Endothelial cell of umbilical vein (primary cell): ENCODE measurements at regions not wholly inside any gene's neighbourhood (a gene's known extent, or its start where the extent isn't known, plus 50 kb on each side); places are given as distances from the start of the nearest gene placed in this dataset.

Experiments used
- BruUV-seq: library from RNA; stranded (reverse); fragments of 400-500 nt; replicated peaks from 2 replicates; lab custom pipeline; 2021; lab: Mats Ljungman, UMichigan
- CTCF ChIA-PET: fragments of 300-600, 350-600 bp; sonication (Branson Sonifier 250); formaldehyde crosslinking; loops from one replicate; lab custom pipeline; 2021; ENCODE audit warnings: antibody characterized with exemption, inconsistent platforms; lab: Charles Lee
- POLR2A ChIA-PET: fragments of 300-600, 350-600 bp; sonication (Branson Sonifier 250); formaldehyde crosslinking; loops from one replicate; lab custom pipeline; 2021; ENCODE audit warnings: antibody characterized with exemption, inconsistent platforms; lab: Charles Lee
- DNase-seq: peaks from one replicate; pipeline ENCODE4 v3.0.0-alpha.2; 2011; ENCODE audit warnings: low read depth, low spot score
- FAIRE-seq: peaks from 2 replicates; lab custom pipeline; 2011; peaks lifted over from hg19 to GRCh38; lab: Jason Lieb, UNC
- H2AFZ ChIP-seq: 2 replicates; pipeline ENCODE4 v1.6.0; 2012; ENCODE audit warnings: low read depth, low read length, control low read depth, inconsistent platforms
- H3K27ac ChIP-seq: 2 replicates; pipeline ENCODE4 v1.5.1; 2011; ENCODE audit warnings: low read depth, mild to moderate bottlenecking, control low read depth, low read length, moderate library complexity; ENCODE audit not compliant: insufficient read depth
- H3K27me3 ChIP-seq, 2 experiments: 2 replicates each; pipeline versions ENCODE4 v1.6.0 to v1.6.1; 2011; ENCODE audit warnings: low read length in 2 of 2, mixed read lengths in 1 of 2; ENCODE audit not compliant: control insufficient read depth in 2 of 2, insufficient read depth in 2 of 2
- H3K36me3 ChIP-seq, 2 experiments: 2 replicates in 1 of 2; 3 replicates in 1 of 2; pipeline ENCODE4 v1.5.1; 2011; ENCODE audit warnings: low read length in 2 of 2, mild to moderate bottlenecking in 1 of 2, moderate library complexity in 1 of 2; ENCODE audit not compliant: control insufficient read depth in 2 of 2, insufficient read depth in 2 of 2; ENCODE audit errors: extremely low read depth in 1 of 2
- H3K4me1 ChIP-seq: 3 replicates; pipeline ENCODE4 v1.5.1; 2011; ENCODE audit warnings: mild to moderate bottlenecking, low read length; ENCODE audit not compliant: control insufficient read depth, insufficient read depth; ENCODE audit errors: extremely low read depth
- H3K4me2 ChIP-seq: 2 replicates; pipeline ENCODE4 v1.6.1; 2011; ENCODE audit warnings: low read length, control low read depth, mixed read lengths; ENCODE audit not compliant: insufficient read depth
- H3K4me3 ChIP-seq, 3 experiments: fragments of 200-600 bp in 1 of 3; sonication (generic), shearing (Covaris generic) in 1 of 3; replicated peaks in 1 of 3; 2 replicates each; pipeline ENCODE4 v1.5.1; 2011 to 2016; ENCODE audit warnings: control low read depth in 3 of 3, low read length in 3 of 3, mild to moderate bottlenecking in 2 of 3, inconsistent platforms in 1 of 3, low read depth in 1 of 3, moderate library complexity in 1 of 3; ENCODE audit not compliant: insufficient read depth in 1 of 3
- H3K79me2 ChIP-seq: 2 replicates; pipeline ENCODE4 v1.6.0; 2012; ENCODE audit warnings: low read length, inconsistent platforms; ENCODE audit not compliant: control insufficient read depth, insufficient read depth
- H3K9ac ChIP-seq: replicated peaks from 2 replicates; pipeline ENCODE3; 2011; ENCODE audit warnings: low read length, control low read depth; ENCODE audit not compliant: insufficient read depth; ENCODE audit errors: extremely low read depth
- H3K9me1 ChIP-seq: replicated peaks from 3 replicates; pipeline ENCODE4 v1.6.0; 2011; ENCODE audit warnings: mild to moderate bottlenecking, low read length; ENCODE audit not compliant: control insufficient read depth, insufficient read depth; ENCODE audit errors: extremely low read depth
- H3K9me3 ChIP-seq: replicated peaks from 2 replicates; pipeline ENCODE4 v1.5.1; 2012; ENCODE audit warnings: low read length, inconsistent platforms; ENCODE audit not compliant: control insufficient read depth, insufficient read depth
- H4K20me1 ChIP-seq: replicated peaks from 2 replicates; pipeline ENCODE3; 2011; ENCODE audit warnings: mild to moderate bottlenecking, low read length; ENCODE audit not compliant: control insufficient read depth, insufficient read depth; ENCODE audit errors: extremely low read depth
- EZH2 ChIP-seq: IDR thresholded peaks from 2 replicates; pipeline ENCODE4 v1.6.1; 2012; ENCODE audit warnings: borderline replicate concordance, low read depth, mild to moderate bottlenecking, moderate library complexity, low read length, inconsistent platforms; ENCODE audit not compliant: severe bottlenecking
- GATA2 ChIP-seq: IDR thresholded peaks from 2 replicates; pipeline ENCODE4 v1.7.0; 2011; ENCODE audit warnings: low read depth, mild to moderate bottlenecking, moderate library complexity, mixed read lengths, low read length; ENCODE audit not compliant: insufficient read length, insufficient read depth
- JUN ChIP-seq: IDR thresholded peaks from 2 replicates; pipeline ENCODE4 v1.6.1; 2011; ENCODE audit warnings: borderline replicate concordance, low read depth; ENCODE audit not compliant: insufficient read length, insufficient read depth
- MYC ChIP-seq: IDR thresholded peaks from one replicate; pipeline ENCODE4 v1.6.1; 2011; ENCODE audit warnings: mild to moderate bottlenecking, low read depth, low read length
- POLR2A ChIP-seq: IDR thresholded peaks from 2 replicates; pipeline ENCODE4 v1.6.1; 2012; ENCODE audit warnings: low read depth, mild to moderate bottlenecking, control low read depth, low read length
- POLR2AphosphoS5 ChIP-seq: IDR thresholded peaks from 2 replicates; pipeline ENCODE4 v1.6.1; 2012; ENCODE audit warnings: low read depth, mild to moderate bottlenecking, control low read depth, low read length, moderate library complexity; ENCODE audit not compliant: insufficient read depth
- dilution Hi-C: fragments of 300-500 bp; cut with MboI; formaldehyde crosslinking; loops from one replicate; pipeline ENCODE4 v1.15.0; 2019; ENCODE audit warnings: low sequenced_read_pairs; ENCODE audit not compliant: extremely low pct_ligation_motif_present
- intact Hi-C: fragments of 100-400 bp; cut with micrococcal nuclease; formaldehyde crosslinking; loops from one replicate; pipeline ENCODE4 v1.10.0; 2022
- TF ChIP-seq, protein P1 (sequence below): IDR thresholded peaks from 2 replicates; pipeline ENCODE4 v1.6.1; 2011; ENCODE audit not compliant: insufficient read depth, insufficient read length
- TF ChIP-seq, protein P2 (sequence below), 2 donors: IDR thresholded peaks; 1 replicate in 1 of 2; 2 replicates in 1 of 2; pipeline ENCODE4 v1.5.1; 2011; ENCODE audit warnings: low read length in 2 of 2, mild to moderate bottlenecking in 2 of 2, moderate library complexity in 2 of 2, control low read depth in 1 of 2, inconsistent platforms in 1 of 2, low read depth in 1 of 2; ENCODE audit not compliant: insufficient read depth in 1 of 2; ENCODE audit errors: extremely low read depth in 1 of 2

DNA sequence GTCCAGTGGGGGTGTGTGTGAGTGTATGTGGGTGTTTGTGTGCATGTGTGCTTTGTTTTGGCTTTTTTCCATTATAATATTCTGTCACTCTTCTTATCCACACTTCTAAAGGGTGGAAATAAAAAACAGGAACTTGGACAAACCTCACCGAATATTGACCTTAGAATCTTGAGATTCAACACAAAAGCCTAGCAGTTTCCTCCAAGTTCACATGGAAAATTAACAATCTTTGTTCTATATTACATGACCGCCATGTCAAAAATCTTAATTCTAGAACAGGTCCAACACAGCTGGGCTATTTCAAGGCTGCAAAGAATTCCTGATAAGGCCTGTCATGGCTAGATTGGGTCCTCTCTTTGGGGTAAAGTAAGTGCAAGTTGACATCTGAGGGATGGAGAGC is 169.3 kb upstream of the OSR1 start:
- Histone ChIP-seq H3K36me3 (no peaks in the 10 kb centered on the region), H3K79me2 (no peaks in the 10 kb centered on the region), H3K9ac (no peak overlapping the region), H3K4me3 (no peak overlapping the region), H3K9me1 (no peaks in the 10 kb centered on the region), H3K4me2 (no peak overlapping the region), H4K20me1 (no peaks in the 10 kb centered on the region), H3K27me3 (no peaks in the 10 kb centered on the region), H3K27ac (no peak overlapping the region), H3K9me3 (no peaks in the 10 kb centered on the region), H3K4me1 (no peaks in the 10 kb centered on the region), H2AFZ (no peak overlapping the region)
- BruUV-seq = no TSS peak
- CTCF ChIA-PET = no interaction called here
- POLR2A ChIA-PET = no interaction called here
- DNase-seq (no peak), FAIRE-seq (no peak)
- TF ChIP-seq POLR2A (no peak), POLR2AphosphoS5 (no peak), JUN (no peak), GATA2 (no peak), EZH2 (no peak), MYC (no peak)
- TF ChIP-seq, protein P1, sequence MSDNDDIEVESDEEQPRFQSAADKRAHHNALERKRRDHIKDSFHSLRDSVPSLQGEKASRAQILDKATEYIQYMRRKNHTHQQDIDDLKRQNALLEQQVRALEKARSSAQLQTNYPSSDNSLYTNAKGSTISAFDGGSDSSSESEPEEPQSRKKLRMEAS = no peak
- TF ChIP-seq, protein P2, sequence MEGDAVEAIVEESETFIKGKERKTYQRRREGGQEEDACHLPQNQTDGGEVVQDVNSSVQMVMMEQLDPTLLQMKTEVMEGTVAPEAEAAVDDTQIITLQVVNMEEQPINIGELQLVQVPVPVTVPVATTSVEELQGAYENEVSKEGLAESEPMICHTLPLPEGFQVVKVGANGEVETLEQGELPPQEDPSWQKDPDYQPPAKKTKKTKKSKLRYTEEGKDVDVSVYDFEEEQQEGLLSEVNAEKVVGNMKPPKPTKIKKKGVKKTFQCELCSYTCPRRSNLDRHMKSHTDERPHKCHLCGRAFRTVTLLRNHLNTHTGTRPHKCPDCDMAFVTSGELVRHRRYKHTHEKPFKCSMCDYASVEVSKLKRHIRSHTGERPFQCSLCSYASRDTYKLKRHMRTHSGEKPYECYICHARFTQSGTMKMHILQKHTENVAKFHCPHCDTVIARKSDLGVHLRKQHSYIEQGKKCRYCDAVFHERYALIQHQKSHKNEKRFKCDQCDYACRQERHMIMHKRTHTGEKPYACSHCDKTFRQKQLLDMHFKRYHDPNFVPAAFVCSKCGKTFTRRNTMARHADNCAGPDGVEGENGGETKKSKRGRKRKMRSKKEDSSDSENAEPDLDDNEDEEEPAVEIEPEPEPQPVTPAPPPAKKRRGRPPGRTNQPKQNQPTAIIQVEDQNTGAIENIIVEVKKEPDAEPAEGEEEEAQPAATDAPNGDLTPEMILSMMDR (IDR thresholded peaks at IDR 0.05; ENCODE audit: extremely low read depth in 1 of 2, insufficient read depth in 1 of 2, low read depth in 1 of 2, low read length in 2 of 2) = no peak
- dilution Hi-C loops = no loop called here
- intact Hi-C loops = no loop called here
